ENCODE measurements at regions not wholly inside any gene's neighbourhood (a gene's known extent, or its start where the extent isn't known, plus 50 kb on each side); places are given as distances from the start of the nearest gene placed in this dataset.

- peak; percentile 43; the same call in 1 of the 2 replicates for TF ChIP-seq CTCF (tag by site-specific recombination; IDR thresholded peaks at IDR 0.05)
- TF ChIP-seq ZNF37A (tag by site-specific recombination; IDR thresholded peaks at IDR 0.05), result no peak
- no peak for TF ChIP-seq ZSCAN18 (tag by site-specific recombination; IDR thresholded peaks at IDR 0.05)
Measured at GRCh38 chr2:34570266-34570872, 971.3 kb upstream of the FAM98A start.

Data from HEK293 (cell line).